ENCODE measurements at regions not wholly inside any gene's neighbourhood (a gene's known extent, or its start where the extent isn't known, plus 50 kb on each side); places are given as distances from the start of the nearest gene placed in this dataset.

DNA sequence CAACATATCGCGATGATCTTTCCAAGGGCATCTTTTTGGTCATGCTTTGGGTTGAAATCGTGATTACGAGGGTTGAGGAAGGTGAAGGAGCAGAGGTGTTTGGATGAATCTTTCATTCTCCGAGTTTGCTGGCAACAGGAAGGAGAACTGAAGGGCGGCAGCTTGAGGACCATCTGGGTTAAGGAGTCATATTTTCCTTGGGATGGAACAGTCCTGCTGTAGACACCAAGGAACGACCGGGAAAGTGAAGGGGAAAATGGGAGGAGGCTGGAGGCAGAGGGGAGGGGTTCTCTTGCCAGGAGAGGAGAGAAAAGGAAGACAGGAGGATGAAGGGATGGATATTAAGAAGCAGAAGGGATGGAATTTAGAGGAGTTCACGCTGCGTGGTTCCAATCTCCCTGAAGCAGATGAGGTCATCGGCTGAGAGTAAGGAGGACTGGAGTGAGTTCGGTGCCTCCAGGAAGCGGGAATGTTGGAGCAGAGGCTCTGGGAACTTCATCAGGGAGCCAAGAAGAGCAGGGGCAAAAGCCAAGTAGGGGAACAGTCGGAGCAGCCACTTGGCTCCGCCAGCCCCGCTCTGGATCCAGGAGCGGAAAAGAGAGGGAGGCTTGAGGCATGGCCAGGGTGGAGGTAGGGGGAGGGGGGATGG lies 116.6 kb upstream of the GALNT17 start:
- H3K4me3 ChIP-seq (replicated peaks in 1 of 2; ENCODE audit: low read depth in 2 of 2, low read length in 2 of 2) = no peak overlapping the region
- TF ChIP-seq CTCF (IDR thresholded peaks at IDR 0.05; ENCODE audit: low read depth, low read length) = no peak
- no peak for DNase-seq (ENCODE audit: low read depth in 2 of 2)

GRCh38 chr7:71016401-71016800 lies 115.5 kb upstream of the GALNT17 start:
- TF ChIP-seq CTCF (IDR thresholded peaks at IDR 0.05; ENCODE audit: low read depth, low read length) = no peak
- H3K4me3 ChIP-seq (replicated peaks in 1 of 2; ENCODE audit: low read depth in 2 of 2, low read length in 2 of 2) = no peak overlapping the region
- DNase-seq (ENCODE audit: low read depth in 2 of 2) = no peak

GRCh38 chr7:71017602-71018001 lies 114.3 kb upstream of the GALNT17 start:
- no peak for DNase-seq (ENCODE audit: low read depth in 2 of 2)
- no peak for TF ChIP-seq CTCF (IDR thresholded peaks at IDR 0.05; ENCODE audit: low read depth, low read length)
- no peak overlapping the region for H3K4me3 ChIP-seq (replicated peaks in 1 of 2; ENCODE audit: low read depth in 2 of 2, low read length in 2 of 2)

- DNase-seq (ENCODE audit: low read depth in 2 of 2) = no peak
- no peak for TF ChIP-seq CTCF (IDR thresholded peaks at IDR 0.05; ENCODE audit: low read depth, low read length)
- H3K4me3 ChIP-seq (replicated peaks in 1 of 2; ENCODE audit: low read depth in 2 of 2, low read length in 2 of 2) = no peak overlapping the region
These were observed 112.2 kb upstream of the GALNT17 start for GRCh38 chr7:71019706-71020105.

- no peak overlapping the region for H3K4me3 ChIP-seq (replicated peaks in 1 of 2; ENCODE audit: low read depth in 2 of 2, low read length in 2 of 2)
- no peak for DNase-seq (ENCODE audit: low read depth in 2 of 2)
- TF ChIP-seq CTCF (IDR thresholded peaks at IDR 0.05; ENCODE audit: low read depth, low read length) = no peak
These were observed 110.8 kb upstream of the GALNT17 start for GRCh38 chr7:71021131-71021530.

DNA sequence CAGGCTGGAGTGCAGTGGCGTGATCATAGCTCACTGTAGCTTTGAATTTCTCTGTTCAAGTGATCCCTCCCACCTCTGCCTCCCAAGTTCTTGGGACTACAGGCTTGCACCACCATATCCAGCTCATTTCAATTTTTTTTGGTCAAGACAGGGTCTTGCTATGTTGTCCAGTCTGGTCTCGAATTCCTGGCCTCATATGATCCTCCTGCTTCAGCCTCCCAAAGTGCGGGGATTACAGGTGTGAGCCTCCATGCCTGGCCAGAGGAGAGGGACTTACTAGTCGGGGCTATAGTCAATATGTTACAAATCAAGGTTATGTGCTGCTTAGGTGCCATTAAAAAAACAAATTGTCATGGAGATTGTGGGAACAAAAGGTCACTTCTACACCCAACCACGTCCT lies 105.3 kb upstream of the GALNT17 start:
- no peak for DNase-seq (ENCODE audit: low read depth in 2 of 2)
- no peak for TF ChIP-seq CTCF (IDR thresholded peaks at IDR 0.05; ENCODE audit: low read depth, low read length)
- H3K4me3 ChIP-seq (replicated peaks in 1 of 2; ENCODE audit: low read depth in 2 of 2, low read length in 2 of 2) = no peak overlapping the region

DNA sequence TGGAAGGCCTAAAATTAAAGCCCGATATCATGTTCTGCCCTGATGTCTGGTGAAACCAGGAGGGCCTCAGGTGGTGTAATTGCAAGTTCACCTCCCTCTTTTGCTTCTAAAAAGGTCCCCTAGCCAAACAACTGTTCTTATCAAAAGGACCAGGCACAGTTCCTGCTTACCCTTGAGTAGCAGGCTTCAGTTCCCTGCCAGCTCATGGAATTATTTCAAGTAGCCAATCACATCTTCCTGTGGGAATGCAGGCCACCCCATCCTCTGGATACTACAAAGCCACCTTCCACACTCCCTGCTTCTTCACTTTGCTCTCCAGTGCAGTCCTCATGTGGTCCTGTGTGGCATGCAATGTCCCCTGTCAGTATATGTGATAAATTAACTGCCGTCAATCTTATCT lies 97.7 kb upstream of the GALNT17 start:
- no peak for DNase-seq (ENCODE audit: low read depth in 2 of 2)
- no peak for TF ChIP-seq CTCF (IDR thresholded peaks at IDR 0.05; ENCODE audit: low read depth, low read length)
- H3K4me3 ChIP-seq (replicated peaks in 1 of 2; ENCODE audit: low read depth in 2 of 2, low read length in 2 of 2) = no peak overlapping the region

Measured in cardiac fibroblast (primary cell).